ENCODE measurements at regions not wholly inside any gene's neighbourhood (a gene's known extent, or its start where the extent isn't known, plus 50 kb on each side); places are given as distances from the start of the nearest gene placed in this dataset.

DNA sequence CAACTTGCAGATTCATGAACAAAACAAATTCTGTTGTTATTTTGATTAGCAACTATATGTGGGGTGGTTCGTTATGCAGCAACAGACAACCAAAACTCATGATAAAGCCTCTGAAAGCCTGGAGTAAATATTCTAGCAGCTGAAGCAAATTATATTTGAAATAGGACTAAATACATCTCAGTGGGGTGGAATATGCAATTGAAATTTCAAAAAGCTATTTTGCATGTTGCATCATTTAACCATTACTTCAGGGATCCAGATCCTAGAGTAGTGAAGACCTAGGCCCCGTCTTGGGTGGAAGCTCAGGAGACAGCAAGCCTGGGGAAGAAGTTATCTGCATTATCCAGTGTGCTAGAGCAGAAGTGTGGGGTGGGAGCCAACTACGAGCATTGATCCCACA lies 114.7 kb downstream of the PPM1A start:
- no peaks in the 10 kb centered on the region for H4K20me1 ChIP-seq (ENCODE audit: insufficient read depth, low read length)
- no peak overlapping the region for H3K4me3 ChIP-seq (ENCODE audit: low read length)
- no peak overlapping the region for H2AFZ ChIP-seq (ENCODE audit: low read depth, low read length)
- H3K4me2 ChIP-seq (ENCODE audit: low read length): no peak overlapping the region
- no peaks in the 10 kb centered on the region for H3K36me3 ChIP-seq (replicated peaks; ENCODE audit: low read depth, low read length)
- no peak overlapping the region for H3K27ac ChIP-seq (ENCODE audit: low read length)
- no peak overlapping the region for H3K9ac ChIP-seq (ENCODE audit: low read length)
- no peak for TF ChIP-seq EZH2phosphoT487 (IDR thresholded peaks at IDR 0.05; ENCODE audit: low read depth)
- TF ChIP-seq, protein P1, sequence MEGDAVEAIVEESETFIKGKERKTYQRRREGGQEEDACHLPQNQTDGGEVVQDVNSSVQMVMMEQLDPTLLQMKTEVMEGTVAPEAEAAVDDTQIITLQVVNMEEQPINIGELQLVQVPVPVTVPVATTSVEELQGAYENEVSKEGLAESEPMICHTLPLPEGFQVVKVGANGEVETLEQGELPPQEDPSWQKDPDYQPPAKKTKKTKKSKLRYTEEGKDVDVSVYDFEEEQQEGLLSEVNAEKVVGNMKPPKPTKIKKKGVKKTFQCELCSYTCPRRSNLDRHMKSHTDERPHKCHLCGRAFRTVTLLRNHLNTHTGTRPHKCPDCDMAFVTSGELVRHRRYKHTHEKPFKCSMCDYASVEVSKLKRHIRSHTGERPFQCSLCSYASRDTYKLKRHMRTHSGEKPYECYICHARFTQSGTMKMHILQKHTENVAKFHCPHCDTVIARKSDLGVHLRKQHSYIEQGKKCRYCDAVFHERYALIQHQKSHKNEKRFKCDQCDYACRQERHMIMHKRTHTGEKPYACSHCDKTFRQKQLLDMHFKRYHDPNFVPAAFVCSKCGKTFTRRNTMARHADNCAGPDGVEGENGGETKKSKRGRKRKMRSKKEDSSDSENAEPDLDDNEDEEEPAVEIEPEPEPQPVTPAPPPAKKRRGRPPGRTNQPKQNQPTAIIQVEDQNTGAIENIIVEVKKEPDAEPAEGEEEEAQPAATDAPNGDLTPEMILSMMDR (IDR thresholded peaks at IDR 0.05; ENCODE audit: low read depth, low read length): no peak
- no peaks in the 10 kb centered on the region for H3K4me1 ChIP-seq (ENCODE audit: low read length)
- peaks cover 11% of the 10 kb centered on the region; the same call in 1 of the 2 replicates for H3K27me3 ChIP-seq (ENCODE audit: low read depth, low read length)
- H3K9me3 ChIP-seq (ENCODE audit: insufficient read depth, low read length): no peaks in the 10 kb centered on the region
- no peaks in the 10 kb centered on the region for H3K79me2 ChIP-seq (ENCODE audit: low read length)

DNA sequence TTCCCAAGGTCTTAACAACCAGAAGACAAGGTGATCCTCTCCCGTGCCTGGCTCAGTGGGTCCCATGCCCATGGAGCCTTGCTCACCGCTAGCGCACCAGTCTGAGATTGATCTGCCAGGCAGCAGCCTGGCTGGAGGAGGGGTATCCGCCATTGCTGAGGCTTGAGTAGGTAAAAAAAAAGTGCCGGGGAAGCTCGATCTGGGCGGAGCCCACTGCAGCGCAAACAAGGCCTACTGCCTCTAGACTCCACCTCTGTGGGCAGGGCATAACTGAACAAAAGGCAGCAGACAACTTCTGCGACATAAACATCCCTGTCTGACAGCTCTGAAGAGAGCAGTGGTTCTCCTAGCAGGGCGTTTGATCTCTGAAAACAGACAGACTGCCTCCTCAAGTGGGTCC lies 104.0 kb downstream of the C14orf39 start:
- Histone ChIP-seq H4K20me1 (ENCODE audit: insufficient read depth, low read length) (no peaks in the 10 kb centered on the region), H3K36me3 (replicated peaks; ENCODE audit: low read depth, low read length) (no peaks in the 10 kb centered on the region), H3K4me1 (ENCODE audit: low read length) (no peaks in the 10 kb centered on the region), H2AFZ (ENCODE audit: low read depth, low read length) (no peak overlapping the region), H3K9me3 (ENCODE audit: insufficient read depth, low read length) (no peaks in the 10 kb centered on the region), H3K4me2 (ENCODE audit: low read length) (no peak overlapping the region), H3K4me3 (ENCODE audit: low read length) (no peak overlapping the region), H3K27me3 (ENCODE audit: low read depth, low read length) (peaks cover 38% of the 10 kb centered on the region), H3K27ac (ENCODE audit: low read length) (no peak overlapping the region), H3K79me2 (ENCODE audit: low read length) (no peaks in the 10 kb centered on the region), H3K9ac (ENCODE audit: low read length) (no peak overlapping the region)
- TF ChIP-seq, protein P1 (IDR thresholded peaks at IDR 0.05; ENCODE audit: low read depth, low read length): no peak
- no peak for TF ChIP-seq EZH2phosphoT487 (IDR thresholded peaks at IDR 0.05; ENCODE audit: low read depth)

All from OCI-LY3 (cell line).